Neural cell (in vitro differentiated cells): ENCODE measurements at regions not wholly inside any gene's neighbourhood (a gene's known extent, or its start where the extent isn't known, plus 50 kb on each side); places are given as distances from the start of the nearest gene placed in this dataset.

Experiments used
- H2AFZ ChIP-seq: fragments of 200-600, 300-800 bp; sonication (generic), shearing (Covaris generic); 2 replicates; pipeline ENCODE4 v1.6.0; 2014; ENCODE audit warnings: low read depth, mild to moderate bottlenecking, antibody characterized with exemption, low read length, moderate library complexity
- H3F3A ChIP-seq: fragments of 200-600 bp; shearing (Covaris generic); 2 replicates; pipeline ENCODE4 v1.6.1; 2016; ENCODE audit warnings: mild to moderate bottlenecking, moderate library complexity, mixed read lengths, antibody characterized with exemption, low read length; ENCODE audit not compliant: insufficient read depth, poor library complexity, severe bottlenecking
- H3K27ac ChIP-seq: fragments of 200-600, 300-800 bp; sonication (generic), shearing (Covaris generic); 2 replicates; pipeline ENCODE4 v1.5.1; 2014; ENCODE audit warnings: mild to moderate bottlenecking, low read length, moderate library complexity
- H3K27me3 ChIP-seq: fragments of 300-800, 200-600 bp; sonication (generic), shearing (Covaris generic); 2 replicates; pipeline ENCODE4 v1.6.0; 2014; ENCODE audit warnings: mild to moderate bottlenecking, low read depth, low read length, moderate library complexity; ENCODE audit not compliant: insufficient read depth
- H3K36me3 ChIP-seq: fragments of 300-800, 200-600 bp; sonication (generic), shearing (Covaris generic); 2 replicates; pipeline ENCODE4 v1.5.1; 2014; ENCODE audit warnings: mild to moderate bottlenecking, antibody characterized with exemption, low read length, moderate library complexity; ENCODE audit not compliant: insufficient read depth
- H3K4me2 ChIP-seq: fragments of 300-800, 200-600 bp; sonication (generic), shearing (Covaris generic); 2 replicates; pipeline ENCODE4 v1.6.0; 2014; ENCODE audit warnings: mild to moderate bottlenecking, low read length
- H3K4me3 ChIP-seq: fragments of 300-800, 200-600 bp; sonication (generic), shearing (Covaris generic); 2 replicates; pipeline ENCODE4 v1.5.1; 2014; ENCODE audit warnings: mild to moderate bottlenecking, low read length, moderate library complexity
- H3K79me2 ChIP-seq: fragments of 200-600 bp; shearing (Covaris generic); replicated peaks from 2 replicates; pipeline ENCODE4 v1.6.0; 2014; ENCODE audit warnings: mild to moderate bottlenecking, low read length, moderate library complexity; ENCODE audit not compliant: insufficient read depth
- H3K9ac ChIP-seq: fragments of 300-800, 200-600 bp; sonication (generic), shearing (Covaris generic); 2 replicates; pipeline ENCODE4 v1.6.1; 2016; ENCODE audit warnings: mild to moderate bottlenecking, low read length, mixed read lengths
- H3K9me2 ChIP-seq: fragments of 200-600 bp; shearing (Covaris generic); 2 replicates; pipeline ENCODE4 v1.6.1; 2016; ENCODE audit warnings: mild to moderate bottlenecking, low read length, mixed read lengths; ENCODE audit not compliant: insufficient read depth
- H3K9me3 ChIP-seq: fragments of 200-600, 300-800 bp; sonication (generic), shearing (Covaris generic); 2 replicates; pipeline ENCODE4 v1.6.1; 2016; ENCODE audit warnings: mild to moderate bottlenecking, mixed run types, low read length, moderate library complexity, mixed read lengths
- H4K20me1 ChIP-seq: fragments of 200-600 bp; shearing (Covaris generic); 2 replicates; pipeline ENCODE4 v1.6.1; 2016; ENCODE audit warnings: mild to moderate bottlenecking, mixed run types; ENCODE audit not compliant: insufficient read depth
- CTCF ChIP-seq: fragments of 450-650 bp; IDR thresholded peaks from 2 replicates; pipeline ENCODE4 v1.5.1; 2014; ENCODE audit warnings: antibody characterized with exemption, mild to moderate bottlenecking, moderate library complexity; ENCODE audit not compliant: poor library complexity, severe bottlenecking
- EP300 ChIP-seq: fragments of 450-650 bp; conservative IDR thresholded peaks from 2 replicates; pipeline ENCODE4 v1.6.1; 2014; ENCODE audit warnings: antibody characterized with exemption, mild to moderate bottlenecking, moderate library complexity; ENCODE audit not compliant: poor library complexity, severe bottlenecking
- EZH2 ChIP-seq: fragments of 200-600, 300-800 bp; shearing (Covaris generic), sonication (generic); IDR thresholded peaks from 2 replicates; pipeline ENCODE4 v1.6.1; 2014; ENCODE audit warnings: antibody characterized with exemption, low read length, borderline replicate concordance, mild to moderate bottlenecking; ENCODE audit not compliant: insufficient read depth, poor library complexity, severe bottlenecking
- MXI1 ChIP-seq: fragments of 450-650 bp; conservative IDR thresholded peaks from 2 replicates; pipeline ENCODE4 v1.6.1; 2014; ENCODE audit warnings: antibody characterized with exemption, mild to moderate bottlenecking; ENCODE audit not compliant: poor library complexity, severe bottlenecking
- POLR2AphosphoS5 ChIP-seq: IDR thresholded peaks from 2 replicates; pipeline ENCODE4 v1.6.1; 2012
- RAD21 ChIP-seq: fragments of 450-650 bp; conservative IDR thresholded peaks from 2 replicates; pipeline ENCODE4 v1.6.1; 2014; ENCODE audit warnings: antibody characterized with exemption, mild to moderate bottlenecking, moderate library complexity
- REST ChIP-seq: IDR thresholded peaks from 2 replicates; pipeline ENCODE4 v1.6.1; 2012; ENCODE audit warnings: borderline replicate concordance
- SMC3 ChIP-seq: fragments of 450-650 bp; conservative IDR thresholded peaks from 2 replicates; pipeline ENCODE4 v1.6.1; 2014; ENCODE audit warnings: antibody characterized with exemption, mild to moderate bottlenecking, moderate library complexity; ENCODE audit not compliant: poor library complexity
- TAF1 ChIP-seq: IDR thresholded peaks from 2 replicates; pipeline ENCODE4 v1.6.1; 2012; ENCODE audit warnings: low read depth

GRCh38 chr16:52265446-52265861 lies 281.5 kb downstream of the TOX3 start:
- no peaks in the 10 kb centered on the region for H3K9me3 ChIP-seq
- no peaks in the 10 kb centered on the region for H3F3A ChIP-seq
- no peak overlapping the region for H3K27ac ChIP-seq
- H3K4me3 ChIP-seq: no peak overlapping the region
- H4K20me1 ChIP-seq: no peaks in the 10 kb centered on the region
- H3K36me3 ChIP-seq: no peaks in the 10 kb centered on the region
- H3K9me2 ChIP-seq: no peaks in the 10 kb centered on the region
- no peak overlapping the region for H3K4me2 ChIP-seq
- no peaks in the 10 kb centered on the region for H3K79me2 ChIP-seq
- no peak overlapping the region for H2AFZ ChIP-seq
- H3K9ac ChIP-seq: no peak overlapping the region
- TF ChIP-seq TAF1 (no peak), SMC3 (no peak), CTCF (no peak), EP300 (no peak), POLR2AphosphoS5 (no peak), MXI1 (no peak), REST (no peak), EZH2 (no peak), RAD21 (no peak)
- H3K27me3 ChIP-seq: no peaks in the 10 kb centered on the region

- Histone ChIP-seq H3K27me3 (no peaks in the 10 kb centered on the region), H3K4me3 (no peak overlapping the region), H3K36me3 (no peaks in the 10 kb centered on the region), H3K4me2 (no peak overlapping the region), H3K27ac (no peak overlapping the region), H3K9me2 (no peaks in the 10 kb centered on the region), H3F3A (no peaks in the 10 kb centered on the region), H3K9ac (no peak overlapping the region), H2AFZ (no peak overlapping the region), H3K9me3 (no peaks in the 10 kb centered on the region), H4K20me1 (no peaks in the 10 kb centered on the region), H3K79me2 (no peaks in the 10 kb centered on the region)
- TF ChIP-seq RAD21: no peak
Observed at GRCh38 chr16:52257534-52257933, 289.4 kb downstream of the TOX3 start.
